GM21360 (cell line): ENCODE measurements at regions not wholly inside any gene's neighbourhood (a gene's known extent, or its start where the extent isn't known, plus 50 kb on each side); places are given as distances from the start of the nearest gene placed in this dataset.

Experiments
- ATAC-seq: cut with Tn5 transposase; IDR thresholded peaks from one replicate; pipeline ENCODE4 v1.9.1; 2021; ENCODE audit warnings: mild to moderate bottlenecking, moderate library complexity; ENCODE audit not compliant: unreplicated experiment

- no peak for ATAC-seq
Observed at GRCh38 chr9:118283488-118283887, 579.3 kb downstream of the TLR4 start.

DNA sequence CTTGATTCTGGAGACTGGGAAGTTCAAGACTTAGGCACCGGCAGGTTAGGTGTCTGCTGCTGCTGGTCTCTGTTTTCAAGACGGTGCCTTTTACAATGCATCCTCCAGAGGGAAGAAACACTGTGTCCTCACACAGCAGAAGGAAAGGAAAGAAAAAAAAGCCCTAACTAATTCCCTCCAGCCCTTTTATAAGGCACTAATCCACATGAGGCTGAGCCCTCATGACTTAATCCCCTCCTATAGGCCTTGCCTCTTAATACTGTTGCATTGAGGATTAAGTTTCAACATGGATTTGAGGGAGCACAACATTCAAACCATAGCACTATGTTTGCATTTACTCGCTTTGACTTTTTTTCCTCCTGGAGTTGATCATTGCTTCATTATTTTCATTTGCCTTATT lies 585.9 kb downstream of the TLR4 start:
- ATAC-seq: no peak

GRCh38 chr9:118295413-118295812 lies 591.2 kb downstream of the TLR4 start:
- no peak for ATAC-seq

DNA sequence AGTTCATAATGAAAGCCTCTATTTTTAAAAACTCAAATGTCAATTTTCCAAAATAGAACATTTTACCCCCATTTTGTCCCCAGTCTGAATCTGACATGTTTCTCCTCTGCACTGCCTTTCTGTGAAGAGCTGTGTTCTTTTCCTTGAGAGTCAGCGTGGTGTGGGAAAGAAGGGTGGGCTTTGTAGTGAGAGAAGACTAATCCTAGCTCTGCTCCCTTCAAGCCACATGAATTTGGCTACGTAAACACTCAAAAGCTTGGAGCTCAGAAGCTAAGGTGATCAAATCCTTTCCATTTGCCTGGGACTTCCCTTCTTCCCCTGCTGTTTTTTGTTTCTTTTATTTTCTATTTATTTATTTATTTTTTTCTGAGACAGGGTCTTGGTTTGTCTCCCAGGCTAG lies 598.5 kb downstream of the TLR4 start:
- ATAC-seq: no peak

DNA sequence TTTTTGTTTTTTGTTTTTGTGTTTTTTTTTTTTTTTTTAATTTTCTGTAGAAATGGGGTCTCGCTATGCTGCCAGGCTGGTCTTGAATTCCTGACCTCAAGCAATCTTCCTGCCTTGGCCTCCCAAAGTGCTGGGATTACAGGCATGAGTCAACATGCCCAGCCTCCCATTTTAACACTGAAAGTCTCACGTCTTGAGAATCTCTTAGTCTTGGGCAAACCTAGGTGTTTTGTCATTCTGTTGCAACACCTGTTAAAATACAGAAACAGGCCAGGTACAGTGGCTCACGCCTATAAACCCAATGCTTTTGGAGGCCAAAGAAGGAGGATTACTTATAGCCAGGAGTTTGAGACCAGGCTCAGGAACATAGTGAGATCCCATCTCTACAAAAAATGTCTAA lies 599.0 kb downstream of the TLR4 start:
- ATAC-seq: no peak

GRCh38 chr9:118305331-118305730 lies 601.1 kb downstream of the TLR4 start:
- ATAC-seq: no peak

- ATAC-seq: no peak
Observed at GRCh38 chr9:118306801-118307200, 602.6 kb downstream of the TLR4 start.

DNA sequence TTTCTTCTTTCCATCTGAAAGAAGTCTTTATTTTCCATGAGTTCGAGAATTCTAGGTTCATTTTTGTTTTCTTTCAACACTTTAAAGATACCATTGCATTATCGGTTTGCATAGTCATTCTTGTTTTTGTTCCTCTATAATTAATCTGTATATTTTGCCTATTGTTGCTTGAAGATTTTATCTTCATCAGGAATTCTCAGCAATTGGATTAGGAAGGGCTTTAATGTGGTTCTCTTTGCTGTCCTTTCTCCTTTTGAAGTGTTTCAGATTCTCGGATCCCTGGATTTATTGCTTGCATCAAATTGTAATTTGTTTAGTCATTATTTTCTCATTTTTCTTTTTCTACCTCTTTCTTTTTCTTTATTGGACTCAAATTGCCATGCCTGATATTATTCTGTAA lies 609.8 kb downstream of the TLR4 start:
- ATAC-seq: no peak

GRCh38 chr9:118316831-118317343 lies 612.7 kb downstream of the TLR4 start:
- ATAC-seq: no peak

GRCh38 chr9:118318770-118319431 lies 614.7 kb downstream of the TLR4 start:
- ATAC-seq: no peak

GRCh38 chr9:118321788-118322187 lies 617.6 kb downstream of the TLR4 start:
- ATAC-seq: no peak

GRCh38 chr9:118324706-118325105 lies 620.5 kb downstream of the TLR4 start:
- no peak for ATAC-seq

DNA sequence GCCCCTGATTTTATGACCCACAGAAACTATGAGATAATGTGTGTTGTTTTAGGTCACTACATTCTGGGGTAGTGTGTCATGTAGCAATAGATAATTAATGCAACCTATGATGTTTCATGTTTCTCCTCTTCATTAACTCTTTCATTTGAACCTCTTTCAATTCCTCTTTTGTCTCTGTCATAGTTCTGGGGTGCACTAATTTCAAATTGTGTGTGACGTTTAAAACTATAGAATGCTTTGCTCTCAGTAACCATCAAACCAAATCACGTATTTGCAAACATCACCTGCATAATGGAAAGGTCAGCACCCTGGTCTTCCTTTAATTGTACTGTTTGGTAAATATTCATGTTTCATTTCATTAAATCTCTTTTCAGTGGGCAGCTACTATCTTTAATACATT lies 621.6 kb downstream of the TLR4 start:
- ATAC-seq: no peak

- ATAC-seq: no peak
Observed at GRCh38 chr9:118326326-118326725, 622.1 kb downstream of the TLR4 start.

DNA sequence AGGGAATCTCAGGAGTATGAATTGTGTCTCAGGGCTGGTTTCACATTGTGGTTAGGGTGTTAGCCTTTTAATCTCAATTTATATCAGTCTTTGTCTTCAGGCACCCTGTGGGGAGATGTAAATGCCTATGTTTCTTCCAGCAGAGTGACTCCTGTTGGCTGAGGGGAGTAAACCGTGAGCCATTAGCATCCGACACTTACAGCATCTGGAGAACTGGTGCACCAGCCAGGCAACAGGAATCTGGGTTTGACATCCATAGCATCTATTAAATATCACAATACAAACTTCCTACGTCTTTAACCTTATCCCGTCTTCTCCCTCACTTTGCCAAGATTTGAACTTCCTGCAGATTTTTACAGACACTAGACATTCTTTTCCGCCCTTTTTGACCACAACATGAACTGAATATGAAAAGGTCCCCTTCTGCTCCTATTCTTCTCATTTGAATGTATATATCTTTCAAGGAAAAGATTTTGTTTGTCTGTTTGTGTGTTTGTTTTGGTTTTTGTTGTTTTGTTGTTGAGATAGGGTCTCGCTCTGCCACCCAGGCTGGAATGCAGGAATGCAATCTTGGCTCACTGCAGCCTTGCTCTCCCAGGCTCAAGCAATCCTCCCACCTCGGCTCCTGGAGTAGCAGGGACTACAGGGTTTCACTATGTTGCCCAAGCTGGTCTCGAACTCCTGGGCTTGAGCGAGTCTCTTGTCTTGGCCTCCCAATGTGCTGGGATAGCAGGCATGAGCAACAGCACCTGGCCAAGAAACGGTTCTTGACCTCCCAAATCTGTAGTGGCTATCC lies 626.2 kb downstream of the TLR4 start:
- ATAC-seq: no peak

GRCh38 chr9:118331622-118332045 lies 627.4 kb downstream of the TLR4 start:
- ATAC-seq: no peak

DNA sequence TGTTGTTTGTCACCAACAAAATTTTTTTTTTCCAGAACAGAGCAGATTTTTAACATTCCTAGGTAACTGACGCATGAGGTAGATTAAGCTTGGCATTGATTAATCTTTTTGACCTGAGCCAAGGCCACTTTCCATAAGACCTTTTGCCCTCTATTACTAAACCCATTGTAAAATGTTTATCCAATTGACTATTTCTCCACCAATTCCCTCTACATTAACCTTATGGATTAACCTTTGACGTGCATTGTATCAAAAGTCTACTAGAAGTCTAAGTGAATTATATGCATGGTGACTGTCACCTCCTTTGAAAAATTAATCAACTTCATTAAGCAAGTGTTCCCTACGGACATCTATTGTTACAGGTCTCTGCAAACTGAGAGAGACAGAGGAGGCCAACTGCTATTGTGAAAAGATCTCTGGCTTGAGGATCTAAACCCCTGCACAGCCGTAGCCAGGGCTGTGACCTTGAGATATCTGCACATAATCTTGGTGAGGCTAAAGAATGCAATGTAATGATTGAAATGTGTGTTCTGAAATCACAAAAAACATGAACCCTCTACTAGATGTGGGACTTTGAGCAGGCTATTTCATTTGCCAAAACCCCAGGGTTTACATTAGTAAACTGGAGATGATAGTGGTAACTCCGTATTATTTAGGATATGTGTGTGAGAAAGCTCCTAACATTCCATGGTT lies 632.2 kb downstream of the TLR4 start:
- no peak for ATAC-seq

- no peak for ATAC-seq
Observed at GRCh38 chr9:118336943-118337330, 632.7 kb downstream of the TLR4 start.

GRCh38 chr9:118360036-118360435 lies 655.8 kb downstream of the TLR4 start:
- ATAC-seq: no peak

DNA sequence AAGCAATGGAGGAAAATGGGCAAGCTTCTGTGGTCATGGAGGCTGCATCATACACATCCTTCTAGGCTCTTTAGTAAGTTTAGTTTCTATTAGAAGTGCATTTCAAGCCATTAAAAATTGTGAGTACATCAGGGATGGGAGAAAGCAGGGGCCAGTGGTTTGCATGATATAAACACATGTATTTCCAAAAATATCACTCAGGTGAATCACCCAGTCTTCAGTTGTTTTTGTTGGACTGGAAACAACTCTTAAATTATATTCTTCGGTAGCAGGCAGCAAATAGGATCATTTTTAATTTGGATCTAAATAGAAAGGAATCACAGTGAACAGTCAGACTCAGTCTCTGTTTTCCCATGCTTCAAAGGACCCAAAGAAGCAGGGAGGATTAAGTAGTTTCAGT lies 657.9 kb downstream of the TLR4 start:
- no peak for ATAC-seq

- ATAC-seq: no peak
Observed at GRCh38 chr9:118362596-118362995, 658.4 kb downstream of the TLR4 start.
